ENCODE measurements at regions not wholly inside any gene's neighbourhood (a gene's known extent, or its start where the extent isn't known, plus 50 kb on each side); places are given as distances from the start of the nearest gene placed in this dataset.

GRCh38 chr10:78264361-78264760 lies 230.7 kb downstream of the RPS24 start:
- no peak overlapping the region for H3K4me3 ChIP-seq (ENCODE audit: low read length)
- H3K27me3 ChIP-seq (ENCODE audit: control insufficient read depth, insufficient read depth, low read length): no peaks in the 10 kb centered on the region
- WGBS (ENCODE audit: insufficient coverage, insufficient read length): no CpG with 5 or more reads among the region's 3 CpGs
- no peaks in the 10 kb centered on the region for H3K36me3 ChIP-seq (ENCODE audit: control insufficient read depth, insufficient read depth, low read length)
- H3K27ac ChIP-seq (ENCODE audit: low read length): no peak overlapping the region
- H3K9me3 ChIP-seq (ENCODE audit: control insufficient read depth, insufficient read depth, low read length): no peaks in the 10 kb centered on the region
- DNase-seq (ENCODE audit: low read depth, low spot score): no peak
- H3K4me1 ChIP-seq (ENCODE audit: control insufficient read depth, insufficient read depth, low read length): no peaks in the 10 kb centered on the region

DNA sequence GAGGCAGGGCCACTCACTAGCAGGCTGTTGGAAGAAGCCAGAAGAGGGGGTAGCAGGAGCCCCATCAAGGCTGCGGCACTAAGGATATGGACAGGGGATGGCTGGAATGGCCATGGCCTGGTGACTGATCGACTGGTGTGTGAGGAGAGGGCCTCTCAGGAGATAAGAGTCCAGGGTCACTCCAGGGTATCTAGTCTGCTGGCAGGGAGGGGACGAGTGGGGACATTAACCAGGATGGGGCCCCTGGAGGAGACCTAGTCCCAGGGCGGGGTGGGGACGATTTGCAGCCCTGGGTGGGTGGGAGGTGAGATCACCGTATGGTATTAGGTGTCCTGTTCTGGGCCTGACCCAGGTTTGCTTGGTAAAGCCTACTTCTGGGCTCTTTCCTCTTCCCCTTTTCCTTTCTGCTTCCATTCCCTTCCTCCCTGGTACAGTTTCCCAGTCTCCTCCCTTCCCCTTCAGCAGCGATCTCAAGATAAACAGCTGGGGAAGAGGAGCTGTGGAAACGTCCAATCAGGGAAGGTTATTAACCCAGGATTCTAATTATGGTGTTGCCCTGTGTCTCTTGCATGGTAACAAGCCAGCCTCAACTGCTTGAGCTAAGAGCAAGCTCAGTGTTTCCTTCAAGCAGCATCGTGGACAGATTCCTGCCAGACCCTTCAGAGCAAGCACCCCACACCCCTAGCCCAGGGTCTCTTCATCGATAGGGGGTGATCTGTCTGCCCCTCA lies 233.2 kb downstream of the RPS24 start:
- Histone ChIP-seq H3K4me1 (ENCODE audit: control insufficient read depth, insufficient read depth, low read length) (no peaks in the 10 kb centered on the region), H3K9me3 (ENCODE audit: control insufficient read depth, insufficient read depth, low read length) (no peaks in the 10 kb centered on the region), H3K36me3 (ENCODE audit: control insufficient read depth, insufficient read depth, low read length) (no peaks in the 10 kb centered on the region), H3K27me3 (ENCODE audit: control insufficient read depth, insufficient read depth, low read length) (no peaks in the 10 kb centered on the region), H3K4me3 (ENCODE audit: low read length) (no peak overlapping the region), H3K27ac (ENCODE audit: low read length) (no peak overlapping the region)
- DNase-seq (ENCODE audit: low read depth, low spot score): no peak
- no CpG with 5 or more reads among the region's 10 CpGs for WGBS (ENCODE audit: insufficient coverage, insufficient read length)

GRCh38 chr10:78267598-78267997 lies 233.9 kb downstream of the RPS24 start:
- Histone ChIP-seq H3K4me1 (ENCODE audit: control insufficient read depth, insufficient read depth, low read length) (no peaks in the 10 kb centered on the region), H3K36me3 (ENCODE audit: control insufficient read depth, insufficient read depth, low read length) (no peaks in the 10 kb centered on the region), H3K4me3 (ENCODE audit: low read length) (no peak overlapping the region), H3K27ac (ENCODE audit: low read length) (no peak overlapping the region), H3K27me3 (ENCODE audit: control insufficient read depth, insufficient read depth, low read length) (no peaks in the 10 kb centered on the region), H3K9me3 (ENCODE audit: control insufficient read depth, insufficient read depth, low read length) (no peaks in the 10 kb centered on the region)
- no CpG with 5 or more reads among the region's 3 CpGs for whole genome bisulfite sequencing (ENCODE audit: insufficient coverage, insufficient read length)
- DNase-seq (ENCODE audit: low read depth, low spot score): no peak

- no peak overlapping the region for H3K27ac ChIP-seq (ENCODE audit: low read length)
- DNase-seq (ENCODE audit: low read depth, low spot score): no peak
- no peaks in the 10 kb centered on the region for H3K27me3 ChIP-seq (ENCODE audit: control insufficient read depth, insufficient read depth, low read length)
- no peak overlapping the region for H3K4me3 ChIP-seq (ENCODE audit: low read length)
- WGBS (ENCODE audit: insufficient coverage, insufficient read length): no CpG with 5 or more reads among the region's 2 CpGs
- H3K9me3 ChIP-seq (ENCODE audit: control insufficient read depth, insufficient read depth, low read length): no peaks in the 10 kb centered on the region
- no peaks in the 10 kb centered on the region for H3K4me1 ChIP-seq (ENCODE audit: control insufficient read depth, insufficient read depth, low read length)
- H3K36me3 ChIP-seq (ENCODE audit: control insufficient read depth, insufficient read depth, low read length): no peaks in the 10 kb centered on the region
Measured at GRCh38 chr10:78269060-78269459, 235.4 kb downstream of the RPS24 start.

DNA sequence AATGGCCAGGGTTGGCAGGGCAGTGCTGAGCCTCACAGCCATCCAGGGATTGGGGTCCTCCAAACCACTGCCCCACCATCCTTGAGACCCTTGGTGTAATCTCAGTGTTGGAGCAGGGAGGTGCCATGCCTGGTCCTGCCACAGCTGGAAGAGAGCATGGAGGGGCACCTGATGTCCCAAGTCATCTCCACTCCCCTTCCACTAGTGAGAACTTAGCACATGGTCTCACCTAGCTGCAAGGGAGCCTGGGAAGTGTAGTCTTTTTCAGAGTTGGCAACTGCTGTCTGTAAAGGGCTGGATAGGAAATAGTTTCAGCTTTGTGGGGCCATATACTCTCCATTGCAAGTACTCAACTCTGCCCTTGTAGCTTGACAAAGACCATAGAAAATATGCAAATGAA lies 238.7 kb downstream of the RPS24 start:
- DNase-seq (ENCODE audit: low read depth, low spot score): no peak
- H3K27ac ChIP-seq (ENCODE audit: low read length): no peak overlapping the region
- H3K36me3 ChIP-seq (ENCODE audit: control insufficient read depth, insufficient read depth, low read length): no peaks in the 10 kb centered on the region
- no peak overlapping the region for H3K4me3 ChIP-seq (ENCODE audit: low read length)
- H3K27me3 ChIP-seq (ENCODE audit: control insufficient read depth, insufficient read depth, low read length): no peaks in the 10 kb centered on the region
- no peaks in the 10 kb centered on the region for H3K4me1 ChIP-seq (ENCODE audit: control insufficient read depth, insufficient read depth, low read length)
- H3K9me3 ChIP-seq (ENCODE audit: control insufficient read depth, insufficient read depth, low read length): no peaks in the 10 kb centered on the region

DNA sequence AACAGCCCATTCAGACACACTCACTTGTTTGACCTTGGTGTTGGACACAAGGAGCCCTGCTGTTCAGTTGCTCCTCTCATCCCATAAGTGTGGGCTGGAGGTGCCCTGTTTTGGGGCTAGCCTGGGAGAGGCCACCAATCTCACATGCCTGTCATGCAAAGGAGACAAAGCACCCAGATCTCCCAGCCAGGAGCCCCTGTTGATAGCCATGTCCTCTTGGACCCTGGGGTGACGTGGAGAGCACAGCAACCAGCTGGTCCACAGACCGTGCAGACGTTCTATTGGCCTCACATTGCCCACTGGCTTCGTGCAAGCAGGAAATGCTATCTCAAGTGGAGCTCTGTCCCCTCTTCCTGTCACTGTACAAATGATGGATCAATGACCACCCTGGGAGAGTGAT lies 240.8 kb downstream of the RPS24 start:
- Histone ChIP-seq H3K4me1 (ENCODE audit: control insufficient read depth, insufficient read depth, low read length) (no peaks in the 10 kb centered on the region), H3K4me3 (ENCODE audit: low read length) (no peak overlapping the region), H3K27ac (ENCODE audit: low read length) (no peak overlapping the region), H3K36me3 (ENCODE audit: control insufficient read depth, insufficient read depth, low read length) (no peaks in the 10 kb centered on the region), H3K9me3 (ENCODE audit: control insufficient read depth, insufficient read depth, low read length) (no peaks in the 10 kb centered on the region), H3K27me3 (ENCODE audit: control insufficient read depth, insufficient read depth, low read length) (no peaks in the 10 kb centered on the region)
- no CpG with 5 or more reads among the region's 4 CpGs for WGBS (ENCODE audit: insufficient coverage, insufficient read length)
- no peak for DNase-seq (ENCODE audit: low read depth, low spot score)

- Histone ChIP-seq H3K9me3 (ENCODE audit: control insufficient read depth, insufficient read depth, low read length) (no peaks in the 10 kb centered on the region), H3K27me3 (ENCODE audit: control insufficient read depth, insufficient read depth, low read length) (no peaks in the 10 kb centered on the region), H3K36me3 (ENCODE audit: control insufficient read depth, insufficient read depth, low read length) (no peaks in the 10 kb centered on the region), H3K4me1 (ENCODE audit: control insufficient read depth, insufficient read depth, low read length) (no peaks in the 10 kb centered on the region), H3K4me3 (ENCODE audit: low read length) (no peak overlapping the region), H3K27ac (ENCODE audit: low read length) (no peak overlapping the region)
- no CpG with 5 or more reads among the region's 1 CpG for WGBS (ENCODE audit: insufficient coverage, insufficient read length)
- DNase-seq (ENCODE audit: low read depth, low spot score): no peak
Measured at GRCh38 chr10:78276139-78276538, 242.5 kb downstream of the RPS24 start.

DNA sequence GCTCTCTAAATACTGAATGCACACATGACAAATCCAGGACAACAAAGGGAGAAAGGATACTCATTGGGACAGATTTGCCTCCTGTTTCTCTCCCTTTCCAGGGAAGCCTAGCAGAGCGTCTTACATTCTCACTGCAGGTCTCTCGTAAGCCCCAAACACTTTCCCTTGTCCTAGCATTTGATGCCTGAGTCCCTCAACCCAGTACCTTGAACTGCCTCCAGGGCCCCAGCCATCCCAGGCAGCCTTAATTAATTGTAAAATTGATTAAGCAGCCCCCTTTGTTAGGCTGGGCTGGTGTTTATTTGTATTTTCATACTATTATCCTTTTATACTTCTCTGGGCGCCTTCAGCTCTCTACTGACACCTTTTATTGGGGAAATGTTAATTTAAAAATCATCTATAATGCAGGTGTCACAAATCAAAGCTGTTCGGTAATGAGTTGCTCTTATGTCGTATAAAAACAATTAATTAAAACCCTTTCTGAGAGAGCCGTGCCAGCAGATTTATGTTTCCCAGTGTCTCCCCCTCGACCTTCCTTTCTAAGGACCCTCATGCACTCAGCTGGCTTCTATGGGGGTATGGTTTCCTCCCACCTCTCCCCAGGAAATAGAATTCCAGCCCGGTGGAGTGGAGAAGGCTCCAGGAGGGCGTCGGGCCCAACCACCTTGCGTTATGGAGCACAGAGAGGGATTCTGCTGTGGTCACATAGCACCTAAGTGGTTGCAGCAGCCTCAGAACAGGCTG lies 243.8 kb downstream of the RPS24 start:
- H3K27me3 ChIP-seq (ENCODE audit: control insufficient read depth, insufficient read depth, low read length): no peaks in the 10 kb centered on the region
- no CpG with 5 or more reads among the region's 11 CpGs for WGBS (ENCODE audit: insufficient coverage, insufficient read length)
- H3K9me3 ChIP-seq (ENCODE audit: control insufficient read depth, insufficient read depth, low read length): no peaks in the 10 kb centered on the region
- H3K27ac ChIP-seq (ENCODE audit: low read length): no peak overlapping the region
- DNase-seq (ENCODE audit: low read depth, low spot score): no peak
- no peaks in the 10 kb centered on the region for H3K36me3 ChIP-seq (ENCODE audit: control insufficient read depth, insufficient read depth, low read length)
- H3K4me3 ChIP-seq (ENCODE audit: low read length): no peak overlapping the region
- H3K4me1 ChIP-seq (ENCODE audit: control insufficient read depth, insufficient read depth, low read length): no peaks in the 10 kb centered on the region

- Histone ChIP-seq H3K9me3 (ENCODE audit: control insufficient read depth, insufficient read depth, low read length) (no peaks in the 10 kb centered on the region), H3K4me3 (ENCODE audit: low read length) (no peak overlapping the region), H3K4me1 (ENCODE audit: control insufficient read depth, insufficient read depth, low read length) (peaks cover 2% of the 10 kb centered on the region; the same call in 1 of the 2 replicates), H3K27me3 (ENCODE audit: control insufficient read depth, insufficient read depth, low read length) (no peaks in the 10 kb centered on the region), H3K27ac (ENCODE audit: low read length) (no peak overlapping the region), H3K36me3 (ENCODE audit: control insufficient read depth, insufficient read depth, low read length) (no peaks in the 10 kb centered on the region)
- WGBS (ENCODE audit: insufficient coverage, insufficient read length): no CpG with 5 or more reads among the region's 6 CpGs
- DNase-seq (ENCODE audit: low read depth, low spot score): no peak
Measured at GRCh38 chr10:78278058-78278404, 244.4 kb downstream of the RPS24 start.

- WGBS (ENCODE audit: insufficient coverage, insufficient read length): no CpG with 5 or more reads among the region's 7 CpGs
- no peaks in the 10 kb centered on the region for H3K9me3 ChIP-seq (ENCODE audit: control insufficient read depth, insufficient read depth, low read length)
- peaks cover 6% of the 10 kb centered on the region for H3K4me1 ChIP-seq (ENCODE audit: control insufficient read depth, insufficient read depth, low read length)
- H3K27ac ChIP-seq (ENCODE audit: low read length): no peak overlapping the region
- H3K27me3 ChIP-seq (ENCODE audit: control insufficient read depth, insufficient read depth, low read length): no peaks in the 10 kb centered on the region
- no peak for DNase-seq (ENCODE audit: low read depth, low spot score)
- no peaks in the 10 kb centered on the region for H3K36me3 ChIP-seq (ENCODE audit: control insufficient read depth, insufficient read depth, low read length)
- no peak overlapping the region for H3K4me3 ChIP-seq (ENCODE audit: low read length)
Measured at GRCh38 chr10:78279756-78280155, 246.1 kb downstream of the RPS24 start.

GRCh38 chr10:78280604-78281003 lies 246.9 kb downstream of the RPS24 start:
- no CpG with 5 or more reads among the region's 6 CpGs for WGBS (ENCODE audit: insufficient coverage, insufficient read length)
- Histone ChIP-seq H3K27me3 (ENCODE audit: control insufficient read depth, insufficient read depth, low read length) (no peaks in the 10 kb centered on the region), H3K4me1 (ENCODE audit: control insufficient read depth, insufficient read depth, low read length) (peaks cover 6% of the 10 kb centered on the region), H3K9me3 (ENCODE audit: control insufficient read depth, insufficient read depth, low read length) (no peaks in the 10 kb centered on the region), H3K36me3 (ENCODE audit: control insufficient read depth, insufficient read depth, low read length) (no peaks in the 10 kb centered on the region), H3K4me3 (ENCODE audit: low read length) (no peak overlapping the region), H3K27ac (ENCODE audit: low read length) (no peak overlapping the region)
- no peak for DNase-seq (ENCODE audit: low read depth, low spot score)
